HAP-1 (cell line): ENCODE measurements at regions not wholly inside any gene's neighbourhood (a gene's known extent, or its start where the extent isn't known, plus 50 kb on each side); places are given as distances from the start of the nearest gene placed in this dataset.

ENCODE experiments used
- DNase-seq, 2 experiments: peaks; one replicate each; pipeline ENCODE4 v3.0.0-alpha.2; 2016 to 2020; ENCODE audit warnings: low spot score in 2 of 2
- H3K27me3 ChIP-seq: fragments of 250-450 bp; sonication (Bioruptor Pico); 2 replicates; pipeline ENCODE4 v1.5.1; 2020; ENCODE audit warnings: low read depth, mild to moderate bottlenecking, moderate library complexity
- H3K36me3 ChIP-seq: fragments of 250-450 bp; sonication (Bioruptor Pico); replicated peaks from 2 replicates; pipeline ENCODE4 v1.5.1; 2020; ENCODE audit warnings: mild to moderate bottlenecking
- H3K4me1 ChIP-seq: fragments of 250-450 bp; sonication (Bioruptor Pico); 2 replicates; pipeline ENCODE4 v1.5.1; 2020; ENCODE audit warnings: mild to moderate bottlenecking
- H3K4me3 ChIP-seq: fragments of 250-450 bp; sonication (Bioruptor Pico); 2 replicates; pipeline ENCODE4 v1.5.1; 2020; ENCODE audit warnings: mild to moderate bottlenecking, moderate library complexity
- H3K9me3 ChIP-seq: fragments of 250-450 bp; sonication (Bioruptor Pico); 2 replicates; pipeline ENCODE4 v1.5.1; 2020; ENCODE audit warnings: mild to moderate bottlenecking, moderate library complexity
- in situ Hi-C: fragments of 300-500 bp; cut with MboI; formaldehyde crosslinking; loops from 3 replicates; pipeline ENCODE4 v1.14.3; 2020; ENCODE audit warnings: low sequenced_read_pairs, inconsistent platforms, mixed read lengths

- no peaks in the 10 kb centered on the region for H3K36me3 ChIP-seq
- no peaks in the 10 kb centered on the region for H3K4me1 ChIP-seq
- in situ Hi-C loops = no loop called here
- no peak for DNase-seq
- H3K9me3 ChIP-seq = no peaks in the 10 kb centered on the region
- H3K4me3 ChIP-seq = no peak overlapping the region
- peaks cover 2% of the 10 kb centered on the region; the same call in 1 of the 2 replicates for H3K27me3 ChIP-seq
These were observed 191.9 kb downstream of the CD83 start for GRCh38 chr6:14309516-14309915.

DNA sequence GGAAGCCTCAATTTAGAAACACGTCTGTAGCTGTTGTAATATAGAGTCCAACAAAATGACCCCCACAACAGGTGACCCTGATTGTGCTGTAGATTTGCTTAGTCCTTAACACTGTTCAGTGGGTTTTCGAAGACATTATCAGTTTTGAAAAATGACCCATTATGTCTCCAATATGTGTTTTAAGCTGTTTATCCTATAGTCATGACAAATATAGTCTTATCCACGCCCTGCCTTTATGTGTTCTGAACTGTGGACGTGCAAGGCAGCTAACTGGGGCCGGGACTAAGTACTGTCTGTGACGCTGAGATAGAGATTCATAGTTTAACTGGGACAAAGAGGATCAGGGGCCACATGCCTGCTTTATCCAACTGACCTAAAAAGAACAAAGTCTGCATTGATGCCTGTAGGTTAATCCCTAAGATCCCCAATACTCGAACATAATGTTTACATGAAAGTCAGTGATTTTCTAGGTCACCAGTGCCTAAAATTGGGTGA lies 192.4 kb downstream of the CD83 start:
- Histone ChIP-seq H3K36me3 (no peaks in the 10 kb centered on the region), H3K27me3 (peaks cover 2% of the 10 kb centered on the region; the same call in 1 of the 2 replicates), H3K4me3 (no peak overlapping the region), H3K9me3 (no peaks in the 10 kb centered on the region), H3K4me1 (no peaks in the 10 kb centered on the region)
- DNase-seq = no peak
- in situ Hi-C loops = no loop called here

GRCh38 chr6:14310960-14311359 lies 193.4 kb downstream of the CD83 start:
- Histone ChIP-seq H3K4me3 (no peak overlapping the region), H3K36me3 (no peaks in the 10 kb centered on the region), H3K4me1 (no peaks in the 10 kb centered on the region), H3K9me3 (no peaks in the 10 kb centered on the region), H3K27me3 (peaks cover 2% of the 10 kb centered on the region; the same call in 1 of the 2 replicates)
- in situ Hi-C loops = no loop called here
- no peak for DNase-seq

GRCh38 chr6:14312587-14312986 lies 195.0 kb downstream of the CD83 start:
- in situ Hi-C loops = no loop called here
- DNase-seq = no peak
- H3K4me3 ChIP-seq = no peak overlapping the region
- H3K9me3 ChIP-seq = no peaks in the 10 kb centered on the region
- no peaks in the 10 kb centered on the region for H3K4me1 ChIP-seq
- no peaks in the 10 kb centered on the region for H3K27me3 ChIP-seq
- no peaks in the 10 kb centered on the region for H3K36me3 ChIP-seq

DNA sequence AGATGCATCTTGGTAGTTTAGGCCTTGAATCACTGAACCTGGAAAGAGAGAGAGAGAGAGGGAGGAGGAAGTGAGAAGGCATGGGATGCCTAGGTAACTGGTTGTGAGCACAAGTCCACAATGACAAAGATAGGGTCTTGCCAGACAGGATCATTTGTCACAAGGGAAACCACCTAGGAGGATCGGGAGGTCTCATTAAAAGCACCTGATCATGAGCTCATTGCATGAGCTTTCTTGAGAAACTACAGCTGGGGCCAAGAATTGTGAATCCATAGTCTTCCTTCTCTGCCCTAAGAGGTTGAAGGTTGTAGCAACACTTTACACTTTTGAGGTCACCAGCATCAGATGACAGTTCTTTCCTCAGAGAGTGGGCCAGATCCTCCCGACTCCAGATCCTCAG lies 195.7 kb downstream of the CD83 start:
- DNase-seq = no peak
- in situ Hi-C loops = no loop called here
- no peaks in the 10 kb centered on the region for H3K4me1 ChIP-seq
- H3K9me3 ChIP-seq = no peaks in the 10 kb centered on the region
- no peaks in the 10 kb centered on the region for H3K27me3 ChIP-seq
- H3K36me3 ChIP-seq = no peaks in the 10 kb centered on the region
- no peak overlapping the region for H3K4me3 ChIP-seq

DNA sequence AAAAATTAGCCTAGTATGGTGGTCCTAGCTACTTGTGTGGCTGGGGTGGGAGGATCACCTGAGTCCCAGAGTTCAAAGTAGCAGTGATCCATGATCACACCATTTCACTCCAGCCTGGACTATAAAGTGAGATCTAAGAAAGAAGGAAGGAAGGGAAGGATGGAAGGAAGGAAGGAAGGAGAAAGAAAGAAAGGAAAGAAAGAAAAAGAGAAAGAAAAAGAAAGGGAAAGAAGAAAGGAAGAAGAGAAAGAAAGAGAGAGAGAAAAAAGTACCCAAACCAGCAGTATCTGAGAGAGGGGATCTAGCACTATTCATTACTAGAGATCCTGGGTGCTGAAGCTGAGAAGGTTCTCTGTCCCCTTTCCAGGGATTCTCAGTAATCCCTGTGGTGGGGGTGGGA lies 197.8 kb downstream of the CD83 start:
- DNase-seq = no peak
- Histone ChIP-seq H3K27me3 (no peaks in the 10 kb centered on the region), H3K4me3 (no peak overlapping the region), H3K4me1 (no peaks in the 10 kb centered on the region), H3K36me3 (no peaks in the 10 kb centered on the region), H3K9me3 (no peaks in the 10 kb centered on the region)
- in situ Hi-C loops = no loop called here

GRCh38 chr6:14316651-14317386 lies 199.2 kb downstream of the CD83 start:
- Histone ChIP-seq H3K9me3 (no peaks in the 10 kb centered on the region), H3K4me3 (no peak overlapping the region), H3K36me3 (no peaks in the 10 kb centered on the region), H3K4me1 (no peaks in the 10 kb centered on the region), H3K27me3 (no peaks in the 10 kb centered on the region)
- DNase-seq = no peak
- in situ Hi-C loops = no loop called here

- in situ Hi-C loops = no loop called here
- no peaks in the 10 kb centered on the region for H3K9me3 ChIP-seq
- no peak for DNase-seq
- H3K27me3 ChIP-seq = no peaks in the 10 kb centered on the region
- H3K4me3 ChIP-seq = no peak overlapping the region
- H3K4me1 ChIP-seq = no peaks in the 10 kb centered on the region
- H3K36me3 ChIP-seq = no peaks in the 10 kb centered on the region
These were observed 199.9 kb downstream of the CD83 start for GRCh38 chr6:14317387-14317970.

GRCh38 chr6:14320332-14320731 lies 202.8 kb downstream of the CD83 start:
- no peaks in the 10 kb centered on the region for H3K4me1 ChIP-seq

DNA sequence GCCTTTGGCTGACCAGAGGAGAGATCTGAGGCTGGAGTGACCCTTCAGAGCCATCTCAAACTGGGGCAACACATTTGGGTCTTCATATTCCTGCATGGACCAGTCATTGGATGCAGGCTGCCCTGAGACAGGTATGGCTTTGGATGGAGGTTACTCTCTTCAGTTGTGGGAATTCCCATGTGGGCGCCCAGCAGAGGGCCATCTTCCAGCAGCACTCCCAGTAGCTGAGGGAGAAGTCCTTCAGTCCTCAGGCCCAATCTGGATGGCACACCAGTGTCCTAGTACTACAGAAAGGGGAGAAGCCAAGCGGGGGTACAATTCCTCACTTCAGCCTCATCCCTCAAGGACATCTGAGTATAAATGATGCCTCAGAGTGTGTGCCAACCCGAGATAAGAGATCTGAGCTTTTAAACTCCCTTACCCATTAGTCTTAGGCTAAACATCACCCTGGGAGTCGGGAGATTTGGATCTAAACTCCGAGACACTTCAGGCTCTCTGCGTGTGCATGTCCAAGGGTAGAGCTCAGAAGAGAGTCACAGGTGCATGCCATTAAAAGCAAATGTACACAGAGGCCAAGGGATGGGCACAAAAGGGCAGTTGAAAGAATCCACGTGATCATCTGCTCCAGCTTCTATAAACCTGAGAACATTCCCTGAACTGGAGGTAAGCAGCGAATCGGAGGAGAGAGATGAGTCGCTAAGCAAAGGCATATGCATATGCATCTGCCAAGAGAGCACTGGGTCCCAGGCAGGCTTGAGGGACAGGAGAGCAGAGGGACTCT lies 204.6 kb downstream of the CD83 start:
- Histone ChIP-seq H3K4me3 (no peak overlapping the region), H3K9me3 (no peaks in the 10 kb centered on the region), H3K4me1 (no peaks in the 10 kb centered on the region), H3K27me3 (no peaks in the 10 kb centered on the region), H3K36me3 (no peaks in the 10 kb centered on the region)
- in situ Hi-C loops = no loop called here
- DNase-seq = no peak

More at GRCh38 chr6:14320332-14320731, 202.8 kb downstream of the CD83 start:
- DNase-seq = no peak
- Histone ChIP-seq H3K9me3 (no peaks in the 10 kb centered on the region), H3K27me3 (no peaks in the 10 kb centered on the region), H3K4me3 (no peak overlapping the region), H3K36me3 (no peaks in the 10 kb centered on the region)
- in situ Hi-C loops = no loop called here

DNA sequence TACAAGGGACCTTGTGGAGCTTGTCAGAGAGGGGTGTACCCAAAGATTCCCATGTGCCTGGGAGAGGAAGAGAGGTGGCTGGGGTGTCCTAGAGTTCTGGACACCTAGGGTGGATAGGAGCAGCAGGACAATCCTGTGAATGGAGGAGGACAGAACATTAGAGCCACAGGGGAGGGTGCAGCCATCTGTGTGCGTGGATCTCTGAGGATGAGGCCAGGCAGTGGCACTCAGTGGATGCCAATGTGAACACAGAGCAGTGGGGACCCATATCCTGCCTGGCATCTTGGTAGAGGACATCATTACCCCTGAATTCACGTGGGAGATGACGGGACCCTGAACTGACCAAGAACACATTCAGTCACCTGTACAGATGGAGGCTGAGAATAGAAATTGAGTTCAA lies 205.3 kb downstream of the CD83 start:
- no peaks in the 10 kb centered on the region for H3K9me3 ChIP-seq
- no peak overlapping the region for H3K4me3 ChIP-seq
- H3K27me3 ChIP-seq = no peaks in the 10 kb centered on the region
- DNase-seq = no peak
- no peaks in the 10 kb centered on the region for H3K36me3 ChIP-seq
- H3K4me1 ChIP-seq = no peaks in the 10 kb centered on the region
- in situ Hi-C loops = no loop called here

- Histone ChIP-seq H3K27me3 (no peaks in the 10 kb centered on the region), H3K36me3 (no peaks in the 10 kb centered on the region), H3K4me3 (no peak overlapping the region), H3K9me3 (no peaks in the 10 kb centered on the region), H3K4me1 (no peaks in the 10 kb centered on the region)
- in situ Hi-C loops = no loop called here
- no peak for DNase-seq
These were observed 209.2 kb downstream of the CD83 start for GRCh38 chr6:14326774-14327173.

- in situ Hi-C loops = no loop called here
- DNase-seq = no peak
- Histone ChIP-seq H3K36me3 (no peaks in the 10 kb centered on the region), H3K4me3 (no peak overlapping the region), H3K9me3 (no peaks in the 10 kb centered on the region), H3K27me3 (no peaks in the 10 kb centered on the region), H3K4me1 (no peaks in the 10 kb centered on the region)
These were observed 210.6 kb downstream of the CD83 start for GRCh38 chr6:14328163-14328562.
